Embryonic facial prominence (tissue), 1 donor: ENCODE measurements at regions not wholly inside any gene's neighbourhood (a gene's known extent, or its start where the extent isn't known, plus 50 kb on each side); places are given as distances from the start of the nearest gene placed in this dataset.
"Not testable (repeated sequence)": the region's sequence is repeated elsewhere in the genome, so short reads cannot be mapped to it uniquely, and the experiment has no call there.

Experiments used
- DNase-seq: peaks from one replicate; pipeline ENCODE4 v3.0.0-alpha.2; 2016; ENCODE audit errors: extremely low spot score

- no peak for DNase-seq
Observed at GRCh38 chr6:152811785-152812184, 61.2 kb downstream of the VIP start.

- DNase-seq: no peak
Observed at GRCh38 chr6:152815230-152815872, 64.8 kb downstream of the VIP start.

GRCh38 chr6:152816055-152816454 is 65.5 kb downstream of the VIP start:
- DNase-seq: no peak

GRCh38 chr6:152821525-152821924 is 70.9 kb downstream of the VIP start:
- no peak for DNase-seq

GRCh38 chr6:152824666-152825065 is 74.1 kb downstream of the VIP start:
- no peak for DNase-seq

GRCh38 chr6:152828431-152828830 is 77.8 kb downstream of the VIP start:
- no peak for DNase-seq

GRCh38 chr6:152834366-152834765 is 83.8 kb downstream of the VIP start:
- DNase-seq: not testable (repeated sequence)

GRCh38 chr6:152836523-152836922 is 85.9 kb downstream of the VIP start:
- DNase-seq: no peak

GRCh38 chr6:152845421-152845820 is 94.8 kb downstream of the VIP start:
- no peak for DNase-seq

- no peak for DNase-seq
Observed at GRCh38 chr6:152846825-152847224, 96.2 kb downstream of the VIP start.

- DNase-seq: no peak
Observed at GRCh38 chr6:152848919-152849318, 98.3 kb downstream of the VIP start.

GRCh38 chr6:152854086-152854795 is 103.6 kb downstream of the VIP start:
- no peak for DNase-seq

GRCh38 chr6:152858141-152858540 is 107.5 kb downstream of the VIP start:
- no peak for DNase-seq

GRCh38 chr6:152859225-152859624 is 108.6 kb downstream of the VIP start:
- DNase-seq: no peak

- DNase-seq: peak; percentile 10
Observed at GRCh38 chr6:152863618-152864326, 113.2 kb downstream of the VIP start.

- no peak for DNase-seq
Observed at GRCh38 chr6:152874267-152874666, 108.6 kb downstream of the FBXO5 start.

- no peak for DNase-seq
Observed at GRCh38 chr6:152874846-152875568, 107.8 kb downstream of the FBXO5 start.

- no peak for DNase-seq
Observed at GRCh38 chr6:152879681-152880080, 103.2 kb downstream of the FBXO5 start.

- DNase-seq: no peak
Observed at GRCh38 chr6:152893187-152893586, 89.7 kb downstream of the FBXO5 start.

GRCh38 chr6:152896923-152897322 is 85.9 kb downstream of the FBXO5 start:
- no peak for DNase-seq

GRCh38 chr6:152897807-152898399 is 84.9 kb downstream of the FBXO5 start:
- DNase-seq: no peak

GRCh38 chr6:152904678-152905077 is 78.2 kb downstream of the FBXO5 start:
- DNase-seq: no peak
